Neutrophil (primary cell): ENCODE measurements at regions not wholly inside any gene's neighbourhood (a gene's known extent, or its start where the extent isn't known, plus 50 kb on each side); places are given as distances from the start of the nearest gene placed in this dataset.

Source experiments
- H3K27ac ChIP-seq: fragments of 200-600 bp; sonication (generic); 2 replicates; pipeline ENCODE4 v1.5.1; 2016; ENCODE audit warnings: mild to moderate bottlenecking, moderate library complexity
- H3K27me3 ChIP-seq: fragments of 200-600 bp; sonication (generic); 2 replicates; pipeline ENCODE4 v1.6.0; 2016; ENCODE audit warnings: mild to moderate bottlenecking
- H3K36me3 ChIP-seq: fragments of 200-600 bp; sonication (generic); 2 replicates; pipeline ENCODE4 v1.5.1; 2017
- H3K4me1 ChIP-seq, 2 experiments: fragments of 200-600 bp in 1 of 2; sonication (generic) in 1 of 2; 1 replicate in 1 of 2; 2 replicates in 1 of 2; pipeline versions ENCODE4 v1.5.1 to v1.6.1; 2013 to 2016; ENCODE audit warnings: low read depth in 1 of 2, low read length in 1 of 2, mild to moderate bottlenecking in 1 of 2, moderate library complexity in 1 of 2; ENCODE audit not compliant: control insufficient read depth in 1 of 2, insufficient read depth in 1 of 2
- H3K4me3 ChIP-seq, 2 experiments: fragments of 200-600 bp in 1 of 2; sonication (generic) in 1 of 2; 1 replicate in 1 of 2; 2 replicates in 1 of 2; pipeline ENCODE4 v1.5.1; 2013 to 2016; ENCODE audit warnings: low read depth in 1 of 2, low read length in 1 of 2, mild to moderate bottlenecking in 1 of 2, moderate library complexity in 1 of 2
- H3K9me3 ChIP-seq: fragments of 200-600 bp; sonication (generic); 2 replicates; pipeline ENCODE4 v1.5.1; 2016
- TF ChIP-seq, protein P1 (sequence below): fragments of 200-600 bp; sonication (generic); IDR thresholded peaks from 2 replicates; pipeline ENCODE4 v1.5.1; 2016; ENCODE audit warnings: antibody characterized with exemption

DNA sequence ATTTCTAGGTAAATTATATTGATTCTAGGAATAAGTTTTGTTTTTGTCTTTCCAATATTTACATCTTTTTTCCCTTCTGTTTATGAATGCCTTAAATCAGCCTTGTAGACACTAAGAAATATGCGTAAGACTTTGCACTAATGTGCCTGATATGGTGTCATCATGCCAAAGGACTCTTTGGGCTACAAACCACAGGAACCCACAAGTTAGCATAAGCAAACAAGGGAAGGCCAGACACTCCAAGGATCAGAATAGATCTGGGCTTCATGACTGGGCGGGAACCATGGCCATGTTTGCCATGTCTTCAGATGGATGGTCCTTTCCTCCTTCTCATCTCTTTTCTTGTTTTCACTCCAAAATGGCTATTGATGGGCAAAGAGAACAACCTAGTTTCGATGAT is 242.2 kb upstream of the CHRNA7 start:
- Histone ChIP-seq H3K27me3 (no peaks in the 10 kb centered on the region), H3K9me3 (no peaks in the 10 kb centered on the region), H3K4me1 (no peaks in the 10 kb centered on the region), H3K36me3 (no peaks in the 10 kb centered on the region), H3K4me3 (no peak overlapping the region), H3K27ac (no peak overlapping the region)
- TF ChIP-seq, protein P1, sequence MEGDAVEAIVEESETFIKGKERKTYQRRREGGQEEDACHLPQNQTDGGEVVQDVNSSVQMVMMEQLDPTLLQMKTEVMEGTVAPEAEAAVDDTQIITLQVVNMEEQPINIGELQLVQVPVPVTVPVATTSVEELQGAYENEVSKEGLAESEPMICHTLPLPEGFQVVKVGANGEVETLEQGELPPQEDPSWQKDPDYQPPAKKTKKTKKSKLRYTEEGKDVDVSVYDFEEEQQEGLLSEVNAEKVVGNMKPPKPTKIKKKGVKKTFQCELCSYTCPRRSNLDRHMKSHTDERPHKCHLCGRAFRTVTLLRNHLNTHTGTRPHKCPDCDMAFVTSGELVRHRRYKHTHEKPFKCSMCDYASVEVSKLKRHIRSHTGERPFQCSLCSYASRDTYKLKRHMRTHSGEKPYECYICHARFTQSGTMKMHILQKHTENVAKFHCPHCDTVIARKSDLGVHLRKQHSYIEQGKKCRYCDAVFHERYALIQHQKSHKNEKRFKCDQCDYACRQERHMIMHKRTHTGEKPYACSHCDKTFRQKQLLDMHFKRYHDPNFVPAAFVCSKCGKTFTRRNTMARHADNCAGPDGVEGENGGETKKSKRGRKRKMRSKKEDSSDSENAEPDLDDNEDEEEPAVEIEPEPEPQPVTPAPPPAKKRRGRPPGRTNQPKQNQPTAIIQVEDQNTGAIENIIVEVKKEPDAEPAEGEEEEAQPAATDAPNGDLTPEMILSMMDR = no peak

DNA sequence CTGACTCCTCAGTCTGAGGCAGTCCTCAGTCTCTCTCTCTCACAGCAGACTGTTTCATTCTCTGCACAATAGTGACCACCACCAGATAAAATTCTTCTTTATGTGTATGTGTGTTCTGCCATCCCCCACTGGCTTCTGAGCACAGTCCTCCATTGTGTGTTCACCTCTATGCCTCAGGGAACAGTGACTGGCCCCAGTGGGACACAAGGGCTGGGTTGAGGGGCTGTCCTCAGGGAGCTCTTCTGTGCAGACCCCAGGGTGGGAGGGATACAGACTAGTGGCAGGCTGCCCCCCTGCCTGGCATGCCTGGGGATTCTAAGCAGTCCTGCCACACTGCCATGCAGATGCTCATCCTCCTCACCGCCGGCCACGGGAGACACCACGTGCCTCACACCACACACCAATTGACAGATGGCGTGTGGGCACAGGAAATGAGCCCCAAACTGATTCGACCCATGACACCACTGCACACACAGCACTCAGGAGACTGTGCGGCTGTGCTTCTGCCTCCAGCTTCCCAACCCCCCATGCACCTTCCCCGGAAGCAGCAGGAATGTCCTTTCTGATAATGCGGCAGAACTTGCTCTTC is 237.6 kb upstream of the CHRNA7 start:
- Histone ChIP-seq H3K4me1 (no peaks in the 10 kb centered on the region), H3K27ac (no peak overlapping the region), H3K4me3 (no peak overlapping the region), H3K36me3 (no peaks in the 10 kb centered on the region), H3K9me3 (no peaks in the 10 kb centered on the region), H3K27me3 (no peaks in the 10 kb centered on the region)
- TF ChIP-seq, protein P1 = no peak

DNA sequence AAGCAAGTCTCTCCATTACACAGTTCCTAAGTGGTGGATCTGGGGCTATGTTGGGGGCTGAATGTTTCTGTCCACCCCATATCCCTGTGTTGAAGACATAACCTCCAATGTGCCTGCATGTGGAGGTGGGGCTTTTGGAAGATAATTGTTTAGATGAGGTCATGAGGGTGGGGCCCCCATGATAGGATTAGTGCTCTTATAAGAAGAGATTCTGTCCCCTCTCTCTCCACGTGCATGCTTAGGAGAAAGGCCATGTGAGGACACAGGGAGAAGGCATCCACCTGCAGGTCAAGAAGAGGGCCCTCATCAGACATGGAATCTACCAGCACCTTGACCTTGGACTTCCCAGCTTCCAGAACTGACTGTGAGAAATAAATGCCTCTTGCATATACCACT is 231.0 kb upstream of the CHRNA7 start:
- Histone ChIP-seq H3K27me3 (no peaks in the 10 kb centered on the region), H3K4me3 (no peak overlapping the region), H3K27ac (no peak overlapping the region), H3K4me1 (no peaks in the 10 kb centered on the region), H3K36me3 (no peaks in the 10 kb centered on the region), H3K9me3 (no peaks in the 10 kb centered on the region)
- TF ChIP-seq, protein P1 = no peak

DNA sequence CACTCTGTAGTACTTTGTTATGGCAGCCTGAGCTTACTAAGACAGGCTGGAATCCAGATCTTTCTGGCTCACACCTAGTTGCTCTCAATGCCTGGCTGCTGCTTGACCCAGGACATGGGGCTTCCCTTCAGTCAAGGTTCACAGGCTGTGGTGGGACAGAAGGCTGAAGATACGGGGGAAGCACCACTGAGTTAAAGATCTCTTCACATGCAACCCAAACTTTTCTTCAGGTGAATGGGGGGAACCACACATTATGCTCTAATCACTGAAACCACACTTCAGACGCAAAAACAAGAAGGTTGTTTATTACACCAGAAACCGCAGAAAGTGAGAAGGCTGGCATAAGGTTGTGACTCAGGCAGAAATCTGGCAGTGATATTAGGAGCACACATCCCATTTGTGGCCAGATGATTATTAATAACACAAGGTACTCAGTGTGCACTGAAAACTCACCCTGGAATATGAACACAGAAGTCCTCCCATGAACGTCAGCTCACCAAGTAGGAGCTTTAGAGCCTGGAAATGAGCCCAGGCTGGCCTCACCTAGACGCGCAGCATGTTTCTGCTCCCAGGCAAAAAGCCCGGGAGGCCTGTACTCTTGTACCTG is 230.5 kb upstream of the CHRNA7 start:
- no peak overlapping the region for H3K27ac ChIP-seq
- no peaks in the 10 kb centered on the region for H3K4me1 ChIP-seq
- no peak overlapping the region for H3K4me3 ChIP-seq
- no peaks in the 10 kb centered on the region for H3K9me3 ChIP-seq
- no peaks in the 10 kb centered on the region for H3K27me3 ChIP-seq
- TF ChIP-seq, protein P1 = no peak
- no peaks in the 10 kb centered on the region for H3K36me3 ChIP-seq

DNA sequence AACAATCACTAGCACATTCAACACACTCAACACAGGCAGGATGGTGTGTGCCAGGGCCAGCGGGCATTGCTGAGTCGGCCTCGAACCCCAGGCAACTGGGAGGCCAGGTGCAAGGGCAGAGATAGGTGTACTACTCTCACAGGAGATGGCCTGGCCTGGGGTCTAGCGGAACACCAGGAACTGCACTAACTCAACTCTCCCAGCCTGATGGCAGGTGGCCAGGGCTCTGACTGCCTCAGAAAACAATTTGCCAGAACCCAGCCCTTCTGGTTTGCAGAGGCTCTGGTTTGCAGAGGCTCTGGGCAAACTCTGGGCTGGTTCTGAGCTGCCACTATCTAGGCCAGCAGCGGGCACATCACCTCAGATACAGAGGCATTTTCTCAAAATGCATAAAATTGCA is 229.2 kb upstream of the CHRNA7 start:
- no peak overlapping the region for H3K4me3 ChIP-seq
- no peak overlapping the region for H3K27ac ChIP-seq
- TF ChIP-seq, protein P1 = no peak
- H3K36me3 ChIP-seq = no peaks in the 10 kb centered on the region
- H3K9me3 ChIP-seq = no peaks in the 10 kb centered on the region
- no peaks in the 10 kb centered on the region for H3K4me1 ChIP-seq
- H3K27me3 ChIP-seq = no peaks in the 10 kb centered on the region
